HL-60 (cell line): ENCODE measurements at regions not wholly inside any gene's neighbourhood (a gene's known extent, or its start where the extent isn't known, plus 50 kb on each side); places are given as distances from the start of the nearest gene placed in this dataset.

Source experiments
- DNase-seq, 2 experiments: peaks; one replicate each; pipeline ENCODE4 v3.0.0-alpha.2; 2010 to 2020; ENCODE audit warnings: low read depth in 1 of 2, low spot score in 1 of 2
- H3K27ac ChIP-seq: fragments of 250-450 bp; sonication (Bioruptor Pico); replicated peaks from 2 replicates; pipeline ENCODE4 v1.5.1; 2020; ENCODE audit warnings: mild to moderate bottlenecking, moderate library complexity
- H3K27me3 ChIP-seq: fragments of 250-450 bp; sonication (Bioruptor Pico); 2 replicates; pipeline ENCODE4 v1.5.1; 2021; ENCODE audit warnings: mild to moderate bottlenecking, moderate library complexity; ENCODE audit not compliant: insufficient read depth, poor library complexity, severe bottlenecking
- H3K4me3 ChIP-seq: replicated peaks from 2 replicates; pipeline ENCODE4 v1.5.1; 2011; ENCODE audit warnings: mild to moderate bottlenecking, control low read depth, low read length; ENCODE audit not compliant: insufficient read depth
- CTCF ChIP-seq: IDR thresholded peaks from one replicate; pipeline ENCODE4 v1.5.1; 2011; ENCODE audit warnings: low read length, control low read depth, inconsistent platforms; ENCODE audit not compliant: insufficient read depth
- GABPA ChIP-seq: IDR thresholded peaks from 2 replicates; pipeline ENCODE4 v1.6.1; 2012; ENCODE audit warnings: low read depth
- POLR2AphosphoS5 ChIP-seq: IDR thresholded peaks from 2 replicates; pipeline ENCODE4 v1.6.1; 2012; ENCODE audit warnings: low read depth
- SPI1 ChIP-seq: IDR thresholded peaks from 2 replicates; pipeline ENCODE4 v1.6.1; 2012; ENCODE audit warnings: low read depth, mild to moderate bottlenecking, borderline replicate concordance
- TF ChIP-seq, protein P1 (sequence below): IDR thresholded peaks from 2 replicates; pipeline ENCODE4 v1.6.1; 2012; ENCODE audit warnings: low read depth; ENCODE audit not compliant: insufficient replicate concordance

DNA sequence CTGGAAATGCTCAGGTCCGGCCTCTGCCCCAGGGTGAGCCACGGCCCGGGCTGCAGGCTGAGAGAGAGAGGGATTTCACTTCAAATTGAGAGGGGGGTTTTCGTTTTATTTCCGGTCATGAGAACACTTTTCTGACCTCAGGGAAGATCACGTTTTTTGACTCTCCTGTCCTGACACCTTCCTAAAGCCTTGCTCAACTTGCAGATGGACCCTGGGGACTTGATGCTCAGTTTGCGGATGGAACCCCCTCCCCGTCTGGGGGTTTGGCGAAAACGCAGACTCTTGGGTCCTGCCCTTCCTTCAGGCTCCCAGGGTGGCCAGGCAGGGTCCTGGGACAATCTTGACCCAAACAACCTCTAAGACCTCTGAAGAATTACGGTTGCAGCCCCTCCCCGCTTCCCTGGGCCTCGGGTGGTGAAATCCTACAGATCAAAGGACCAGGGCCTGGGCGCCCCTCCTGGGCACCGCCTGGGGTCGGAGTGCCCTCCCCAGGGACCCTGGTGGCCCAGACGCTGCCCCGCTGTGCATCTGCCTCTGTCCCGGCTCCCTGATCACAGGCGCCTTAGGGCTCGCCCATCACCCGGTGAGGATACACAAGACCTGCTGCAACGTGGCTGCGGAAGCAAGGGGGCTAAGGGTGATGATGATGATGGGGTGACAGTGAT is 148.2 kb downstream of the ERMARD start:
- no peak overlapping the region for H3K27ac ChIP-seq
- TF ChIP-seq, protein P1, sequence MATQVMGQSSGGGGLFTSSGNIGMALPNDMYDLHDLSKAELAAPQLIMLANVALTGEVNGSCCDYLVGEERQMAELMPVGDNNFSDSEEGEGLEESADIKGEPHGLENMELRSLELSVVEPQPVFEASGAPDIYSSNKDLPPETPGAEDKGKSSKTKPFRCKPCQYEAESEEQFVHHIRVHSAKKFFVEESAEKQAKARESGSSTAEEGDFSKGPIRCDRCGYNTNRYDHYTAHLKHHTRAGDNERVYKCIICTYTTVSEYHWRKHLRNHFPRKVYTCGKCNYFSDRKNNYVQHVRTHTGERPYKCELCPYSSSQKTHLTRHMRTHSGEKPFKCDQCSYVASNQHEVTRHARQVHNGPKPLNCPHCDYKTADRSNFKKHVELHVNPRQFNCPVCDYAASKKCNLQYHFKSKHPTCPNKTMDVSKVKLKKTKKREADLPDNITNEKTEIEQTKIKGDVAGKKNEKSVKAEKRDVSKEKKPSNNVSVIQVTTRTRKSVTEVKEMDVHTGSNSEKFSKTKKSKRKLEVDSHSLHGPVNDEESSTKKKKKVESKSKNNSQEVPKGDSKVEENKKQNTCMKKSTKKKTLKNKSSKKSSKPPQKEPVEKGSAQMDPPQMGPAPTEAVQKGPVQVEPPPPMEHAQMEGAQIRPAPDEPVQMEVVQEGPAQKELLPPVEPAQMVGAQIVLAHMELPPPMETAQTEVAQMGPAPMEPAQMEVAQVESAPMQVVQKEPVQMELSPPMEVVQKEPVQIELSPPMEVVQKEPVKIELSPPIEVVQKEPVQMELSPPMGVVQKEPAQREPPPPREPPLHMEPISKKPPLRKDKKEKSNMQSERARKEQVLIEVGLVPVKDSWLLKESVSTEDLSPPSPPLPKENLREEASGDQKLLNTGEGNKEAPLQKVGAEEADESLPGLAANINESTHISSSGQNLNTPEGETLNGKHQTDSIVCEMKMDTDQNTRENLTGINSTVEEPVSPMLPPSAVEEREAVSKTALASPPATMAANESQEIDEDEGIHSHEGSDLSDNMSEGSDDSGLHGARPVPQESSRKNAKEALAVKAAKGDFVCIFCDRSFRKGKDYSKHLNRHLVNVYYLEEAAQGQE: no peak
- no peak for TF ChIP-seq CTCF
- TF ChIP-seq SPI1: no peak
- no peak for TF ChIP-seq POLR2AphosphoS5
- no peak for TF ChIP-seq GABPA
- H3K4me3 ChIP-seq: no peak overlapping the region
- no peaks in the 10 kb centered on the region for H3K27me3 ChIP-seq
- DNase-seq: no peak

- no peak for DNase-seq
Measured at GRCh38 chr6:169898788-169899480, 147.5 kb downstream of the ERMARD start.

GRCh38 chr6:169897601-169898358 is 146.4 kb downstream of the ERMARD start:
- H3K4me3 ChIP-seq: no peak overlapping the region
- no peak for TF ChIP-seq CTCF
- no peak for TF ChIP-seq GABPA
- TF ChIP-seq, protein P1: no peak
- no peak for TF ChIP-seq POLR2AphosphoS5
- no peak for TF ChIP-seq SPI1
- no peak for DNase-seq
- no peaks in the 10 kb centered on the region for H3K27me3 ChIP-seq
- H3K27ac ChIP-seq: no peak overlapping the region

More at GRCh38 chr6:169898788-169899480, 147.5 kb downstream of the ERMARD start:
- TF ChIP-seq SPI1 (no peak), GABPA (no peak), POLR2AphosphoS5 (no peak)
- TF ChIP-seq, protein P1: no peak
- Histone ChIP-seq H3K27ac (no peak overlapping the region), H3K27me3 (no peaks in the 10 kb centered on the region), H3K4me3 (no peak overlapping the region)
